GM12874 (cell line): ENCODE measurements at regions not wholly inside any gene's neighbourhood (a gene's known extent, or its start where the extent isn't known, plus 50 kb on each side); places are given as distances from the start of the nearest gene placed in this dataset.

ENCODE experiments used
- TF ChIP-seq, protein P1 (sequence below): IDR thresholded peaks from 2 replicates; pipeline ENCODE4 v1.5.1; 2011; ENCODE audit warnings: low read depth, mild to moderate bottlenecking, control low read depth, low read length, moderate library complexity; ENCODE audit not compliant: insufficient read depth

DNA sequence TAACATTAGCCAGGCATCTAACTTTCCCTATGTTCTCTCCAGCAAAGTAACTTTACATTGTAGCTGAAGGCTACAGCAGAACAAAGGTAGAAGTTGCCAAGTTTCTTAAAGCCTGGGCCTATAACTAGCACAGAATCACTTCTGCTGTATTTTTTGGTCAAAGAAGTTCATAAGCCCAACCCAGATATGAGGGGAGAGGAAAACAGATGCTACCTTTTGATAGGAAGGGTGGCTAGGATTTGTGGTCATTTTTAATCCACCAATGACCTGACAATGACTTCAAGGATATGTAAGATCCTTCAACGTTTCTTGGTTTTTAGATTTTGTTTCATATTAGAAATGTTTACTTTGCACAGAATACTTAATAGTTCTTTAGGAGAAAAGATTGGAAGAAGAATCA, 64.2 kb upstream of the RANBP3L start:
- TF ChIP-seq, protein P1, sequence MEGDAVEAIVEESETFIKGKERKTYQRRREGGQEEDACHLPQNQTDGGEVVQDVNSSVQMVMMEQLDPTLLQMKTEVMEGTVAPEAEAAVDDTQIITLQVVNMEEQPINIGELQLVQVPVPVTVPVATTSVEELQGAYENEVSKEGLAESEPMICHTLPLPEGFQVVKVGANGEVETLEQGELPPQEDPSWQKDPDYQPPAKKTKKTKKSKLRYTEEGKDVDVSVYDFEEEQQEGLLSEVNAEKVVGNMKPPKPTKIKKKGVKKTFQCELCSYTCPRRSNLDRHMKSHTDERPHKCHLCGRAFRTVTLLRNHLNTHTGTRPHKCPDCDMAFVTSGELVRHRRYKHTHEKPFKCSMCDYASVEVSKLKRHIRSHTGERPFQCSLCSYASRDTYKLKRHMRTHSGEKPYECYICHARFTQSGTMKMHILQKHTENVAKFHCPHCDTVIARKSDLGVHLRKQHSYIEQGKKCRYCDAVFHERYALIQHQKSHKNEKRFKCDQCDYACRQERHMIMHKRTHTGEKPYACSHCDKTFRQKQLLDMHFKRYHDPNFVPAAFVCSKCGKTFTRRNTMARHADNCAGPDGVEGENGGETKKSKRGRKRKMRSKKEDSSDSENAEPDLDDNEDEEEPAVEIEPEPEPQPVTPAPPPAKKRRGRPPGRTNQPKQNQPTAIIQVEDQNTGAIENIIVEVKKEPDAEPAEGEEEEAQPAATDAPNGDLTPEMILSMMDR = no peak

DNA sequence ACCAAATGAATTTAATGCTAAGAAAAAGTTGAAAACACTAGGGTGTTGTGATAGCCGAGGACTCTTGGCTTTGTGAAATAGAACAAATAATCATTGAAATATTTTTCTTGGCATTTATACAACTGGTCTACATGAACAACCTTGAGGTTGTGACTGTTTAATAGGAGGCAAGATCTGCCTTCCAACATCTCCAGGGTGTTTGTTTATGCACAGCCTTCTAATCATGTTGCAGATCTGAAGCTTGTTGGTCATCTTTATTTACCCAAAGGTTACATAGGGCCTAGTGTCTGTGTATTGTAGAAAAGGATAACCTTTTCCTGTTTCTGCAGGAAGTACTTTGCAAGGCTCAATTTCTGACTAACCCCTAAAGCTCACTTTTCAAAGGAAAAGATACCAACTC, 65.2 kb upstream of the RANBP3L start:
- TF ChIP-seq, protein P1 = no peak

DNA sequence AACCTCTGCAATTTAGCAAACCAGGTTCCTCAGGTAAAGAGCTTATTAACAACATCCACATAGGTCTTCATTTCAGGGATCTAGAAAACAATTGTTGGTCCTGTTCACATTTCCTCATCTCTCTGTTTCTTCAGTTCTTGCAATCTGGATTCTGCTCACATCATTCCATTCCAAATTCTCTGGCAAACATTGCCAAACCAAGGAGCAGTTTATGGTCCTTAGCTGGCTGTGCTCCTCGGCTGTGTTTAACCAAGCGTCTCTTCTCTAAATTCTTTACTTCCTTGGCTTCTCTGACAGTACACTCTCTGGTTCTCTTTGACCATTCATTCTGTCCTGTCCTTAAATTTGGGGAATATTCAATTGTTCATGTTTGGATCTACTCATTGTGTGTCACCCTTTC, 65.8 kb upstream of the RANBP3L start:
- TF ChIP-seq, protein P1 = no peak

DNA sequence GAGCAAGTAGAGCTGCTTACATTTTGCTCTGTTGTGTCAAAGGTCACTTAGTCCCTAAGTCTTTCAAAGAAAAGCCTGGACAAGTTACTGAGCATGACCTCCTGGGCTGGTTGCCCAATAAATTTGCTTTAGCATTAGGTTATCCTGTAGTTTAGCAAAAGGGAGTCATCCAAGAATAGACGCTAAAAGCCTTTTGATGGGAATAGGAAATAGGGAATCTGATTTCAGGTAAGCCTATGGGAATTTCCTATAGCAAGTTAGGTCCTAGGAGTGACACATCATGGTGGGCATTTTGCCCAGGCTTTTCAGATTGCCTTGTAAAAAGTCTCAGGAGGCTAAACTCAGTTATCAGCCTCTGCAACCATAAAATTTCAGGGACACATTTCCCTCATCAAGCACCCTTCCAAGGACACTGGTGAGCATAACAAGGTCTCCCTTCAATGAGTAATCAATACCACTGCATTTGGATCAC, 67.6 kb upstream of the RANBP3L start:
- TF ChIP-seq, protein P1 = no peak

DNA sequence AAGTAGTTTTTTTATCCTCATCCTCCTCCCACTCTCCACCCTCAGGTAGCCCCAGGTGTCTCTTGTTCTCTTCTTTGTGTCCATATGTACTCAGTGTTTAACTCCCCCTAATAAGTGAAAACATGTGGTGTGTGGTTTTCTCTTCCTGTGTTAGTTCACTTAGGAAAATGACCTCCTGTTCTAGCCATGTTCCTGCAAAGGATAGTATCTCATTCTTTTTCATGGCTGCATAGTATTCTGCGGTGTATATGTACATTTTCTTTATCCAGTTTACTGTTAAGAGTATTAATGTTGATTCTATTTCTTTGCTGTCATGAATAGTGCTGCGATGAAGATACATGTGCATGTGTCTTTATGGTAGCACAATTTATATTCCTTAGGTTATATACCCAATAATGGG, 68.4 kb upstream of the RANBP3L start:
- TF ChIP-seq, protein P1 = no peak

DNA sequence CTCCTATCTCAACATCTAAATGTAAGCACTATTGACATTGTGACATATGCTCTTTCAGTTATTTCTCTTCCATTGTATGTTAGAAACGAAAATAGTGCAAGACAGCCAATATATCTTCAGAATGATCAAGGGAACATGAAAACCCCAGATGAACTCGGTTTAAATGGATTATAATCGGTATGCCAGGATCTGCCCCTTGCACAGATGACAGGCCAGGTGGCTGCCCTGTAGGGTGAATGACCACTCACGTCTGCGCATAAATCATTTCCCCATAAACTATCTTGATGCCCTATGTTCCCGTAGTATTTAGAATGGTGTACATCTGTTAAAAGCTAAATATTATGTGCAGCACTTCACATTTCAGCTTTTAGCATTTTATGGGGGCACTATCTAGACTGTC, 69.7 kb upstream of the RANBP3L start:
- TF ChIP-seq, protein P1 = no peak

DNA sequence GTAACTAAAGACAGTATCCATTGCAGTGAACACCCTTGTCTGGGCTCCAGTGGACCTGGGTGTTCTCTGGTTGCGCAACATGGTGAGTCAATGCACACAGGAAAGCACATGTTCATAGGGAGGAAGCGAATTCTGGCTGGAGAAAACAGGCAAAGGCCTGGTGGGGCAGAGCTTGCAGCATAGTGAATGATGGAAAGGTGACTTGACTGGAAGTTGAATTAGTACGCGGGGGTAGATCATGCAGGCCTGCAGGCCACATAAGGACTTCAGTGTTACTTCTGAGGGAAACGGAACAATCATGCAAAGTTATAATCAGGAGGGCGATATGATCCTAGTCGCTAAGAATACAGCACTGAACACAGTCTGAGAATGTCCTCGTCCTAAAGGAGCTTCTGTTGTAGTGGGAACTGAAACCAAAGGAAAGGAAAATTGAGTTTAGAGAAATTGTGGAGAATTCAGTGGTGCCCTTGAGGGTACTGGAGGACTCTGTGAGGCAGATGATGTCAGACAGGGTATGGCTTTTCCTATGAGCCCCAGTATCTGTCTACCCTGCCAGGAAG, 71.9 kb upstream of the RANBP3L start:
- TF ChIP-seq, protein P1 = no peak
